Gastroesophageal sphincter (tissue), 4 donors: ENCODE measurements at regions not wholly inside any gene's neighbourhood (a gene's known extent, or its start where the extent isn't known, plus 50 kb on each side); places are given as distances from the start of the nearest gene placed in this dataset.

Source experiments
- ATAC-seq: fragments of 150-250 bp; one replicate; pipeline ENCODE4 v1.9.1; 2016; ENCODE audit warnings: mild to moderate bottlenecking, moderate library complexity
- H3K27ac ChIP-seq, 4 donors: fragments of 200-600 bp; sonication (generic) in 3 of 4; 1 replicate in 3 of 4; 2 replicates in 1 of 4; pipeline ENCODE4 v1.5.1; 2016 to 2019
- H3K27me3 ChIP-seq: fragments of 200-600 bp; sonication (generic); one replicate; pipeline ENCODE4 v1.5.1; 2019
- H3K36me3 ChIP-seq, 2 donors: fragments of 200-600 bp; sonication (generic); one replicate each; pipeline ENCODE4 v1.5.1; 2019; ENCODE audit warnings: control low read depth in 1 of 2
- H3K4me1 ChIP-seq, 3 donors: fragments of 200-600 bp; sonication (generic); 1 replicate in 2 of 3; 2 replicates in 1 of 3; pipeline ENCODE4 v1.5.1; 2016 to 2019; ENCODE audit warnings: control low read depth in 2 of 3
- H3K4me3 ChIP-seq, 2 donors: fragments of 200-600 bp; sonication (generic); one replicate each; pipeline ENCODE4 v1.5.1; 2019; ENCODE audit warnings: mild to moderate bottlenecking in 1 of 2, moderate library complexity in 1 of 2
- H3K9me3 ChIP-seq, 3 donors: fragments of 200-600 bp; sonication (generic); one replicate each; pipeline ENCODE4 v1.5.1; 2017 to 2019; ENCODE audit warnings: control low read depth in 2 of 3
- EP300 ChIP-seq: sonication (generic); formaldehyde crosslinking; IDR thresholded peaks from one replicate; pipeline ENCODE4 v1.6.1; 2017; ENCODE audit warnings: antibody characterized with exemption, mild to moderate bottlenecking
- POLR2A ChIP-seq, 2 donors: fragments of 450-650 bp; IDR thresholded peaks; one replicate each; pipeline ENCODE4 v1.6.1; 2017; ENCODE audit warnings: antibody characterized with exemption in 2 of 2, mild to moderate bottlenecking in 2 of 2, moderate library complexity in 1 of 2
- POLR2AphosphoS5 ChIP-seq: sonication (generic); formaldehyde crosslinking; IDR thresholded peaks from one replicate; pipeline ENCODE4 v1.6.1; 2017; ENCODE audit warnings: antibody characterized with exemption
- WGBS, 2 donors: methylation state at CpG; one replicate each; pipeline ENCODE4 v1.1.5; 2018; ENCODE audit warnings: low coverage in 1 of 2; 5-methylcytosine and 5-hydroxymethylcytosine counted together
- TF ChIP-seq, protein P1 (sequence below), 4 experiments: fragments of 200-600 bp in 2 of 4; fragments of 450-650 bp in 2 of 4; sonication (generic) in 1 of 4; IDR thresholded peaks; one replicate each; pipeline ENCODE4 v1.5.1; 2017 to 2019; ENCODE audit warnings: antibody characterized with exemption in 4 of 4, mild to moderate bottlenecking in 2 of 4, moderate library complexity in 2 of 4

DNA sequence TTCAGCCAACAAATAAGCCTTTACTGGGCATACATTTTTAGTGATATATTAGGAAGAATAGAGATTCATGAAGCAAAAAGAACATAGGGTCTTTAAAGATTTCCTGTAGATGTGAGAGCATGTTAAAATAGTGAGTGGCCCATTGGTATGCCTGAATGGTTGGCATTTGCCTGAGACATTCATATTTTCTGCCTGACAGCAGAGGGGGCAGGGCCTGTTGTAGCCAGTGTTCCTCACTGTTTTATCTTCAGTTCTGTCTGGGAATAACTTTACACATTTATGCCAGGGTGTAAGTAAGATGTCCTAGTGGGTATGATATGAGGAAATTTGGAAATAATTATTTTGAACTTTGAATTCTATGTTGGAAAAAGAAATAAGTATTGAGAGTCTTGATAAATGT is 704.7 kb upstream of the ARPP21 start:
- Histone ChIP-seq H3K4me1 (no peaks in the 10 kb centered on the region), H3K9me3 (peaks cover 0 to 7% (median 0%) of the 10 kb centered on the region in 3 donors), H3K36me3 (no peaks in the 10 kb centered on the region), H3K27me3 (no peaks in the 10 kb centered on the region), H3K4me3 (no peak overlapping the region), H3K27ac (no peak overlapping the region)
- ATAC-seq = no peak
- TF ChIP-seq EP300 (no peak), POLR2A (IDR thresholded peaks at IDR 0.05) (no peak), POLR2AphosphoS5 (no peak)
- TF ChIP-seq, protein P1, sequence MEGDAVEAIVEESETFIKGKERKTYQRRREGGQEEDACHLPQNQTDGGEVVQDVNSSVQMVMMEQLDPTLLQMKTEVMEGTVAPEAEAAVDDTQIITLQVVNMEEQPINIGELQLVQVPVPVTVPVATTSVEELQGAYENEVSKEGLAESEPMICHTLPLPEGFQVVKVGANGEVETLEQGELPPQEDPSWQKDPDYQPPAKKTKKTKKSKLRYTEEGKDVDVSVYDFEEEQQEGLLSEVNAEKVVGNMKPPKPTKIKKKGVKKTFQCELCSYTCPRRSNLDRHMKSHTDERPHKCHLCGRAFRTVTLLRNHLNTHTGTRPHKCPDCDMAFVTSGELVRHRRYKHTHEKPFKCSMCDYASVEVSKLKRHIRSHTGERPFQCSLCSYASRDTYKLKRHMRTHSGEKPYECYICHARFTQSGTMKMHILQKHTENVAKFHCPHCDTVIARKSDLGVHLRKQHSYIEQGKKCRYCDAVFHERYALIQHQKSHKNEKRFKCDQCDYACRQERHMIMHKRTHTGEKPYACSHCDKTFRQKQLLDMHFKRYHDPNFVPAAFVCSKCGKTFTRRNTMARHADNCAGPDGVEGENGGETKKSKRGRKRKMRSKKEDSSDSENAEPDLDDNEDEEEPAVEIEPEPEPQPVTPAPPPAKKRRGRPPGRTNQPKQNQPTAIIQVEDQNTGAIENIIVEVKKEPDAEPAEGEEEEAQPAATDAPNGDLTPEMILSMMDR (IDR thresholded peaks at IDR 0.05) = no peak

DNA sequence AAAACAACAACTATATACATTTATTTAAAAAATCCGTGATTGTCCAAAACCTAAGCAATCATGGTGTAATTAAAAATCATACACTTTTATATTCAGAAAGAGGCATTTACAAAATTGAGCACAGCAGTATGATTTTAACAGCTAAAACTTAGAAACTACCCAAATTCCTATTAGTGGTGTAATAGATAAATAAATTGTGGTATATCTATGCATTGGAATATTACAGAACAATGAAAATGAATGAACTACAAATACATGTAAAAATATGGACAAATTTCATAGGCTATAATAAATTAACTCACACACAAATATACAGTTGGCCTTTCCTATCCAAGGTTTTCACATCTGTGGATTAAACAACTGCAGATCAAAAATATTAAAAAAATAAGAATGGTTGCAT is 700.5 kb upstream of the ARPP21 start:
- H3K27ac ChIP-seq = no peak overlapping the region
- ATAC-seq = no peak
- no peak overlapping the region for H3K4me3 ChIP-seq
- no peaks in the 10 kb centered on the region for H3K9me3 ChIP-seq
- no peaks in the 10 kb centered on the region for H3K36me3 ChIP-seq
- TF ChIP-seq, protein P1 (IDR thresholded peaks at IDR 0.05) = no peak
- no peak for TF ChIP-seq POLR2A (IDR thresholded peaks at IDR 0.05)
- TF ChIP-seq POLR2AphosphoS5 = no peak
- no peak for TF ChIP-seq EP300
- H3K27me3 ChIP-seq = no peaks in the 10 kb centered on the region
- no peaks in the 10 kb centered on the region for H3K4me1 ChIP-seq
- WGBS, 2 donors = 94 to 100% methylated on average over 1 of the region's 1 CpG

DNA sequence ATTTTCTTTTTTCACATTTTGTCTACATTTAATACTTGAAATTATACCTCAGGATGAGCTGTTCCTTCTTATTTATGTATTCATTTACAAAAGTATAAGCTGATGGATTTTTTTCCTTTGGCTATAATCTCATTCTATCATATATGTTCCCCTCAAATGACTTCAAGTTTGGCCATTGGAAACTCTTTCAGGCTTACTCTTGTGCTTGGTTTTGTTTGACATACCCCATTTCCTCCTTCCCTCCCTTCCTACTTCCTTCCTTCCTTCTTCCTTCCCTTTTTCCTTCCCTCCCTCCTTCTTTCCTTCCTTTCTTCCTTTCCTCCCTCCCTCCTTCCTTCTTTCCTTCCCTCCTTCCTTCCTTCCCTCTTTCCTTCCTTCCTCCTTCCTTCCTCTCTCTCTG is 697.1 kb upstream of the ARPP21 start:
- no peaks in the 10 kb centered on the region for H3K9me3 ChIP-seq
- H3K27me3 ChIP-seq = no peaks in the 10 kb centered on the region
- no peak overlapping the region for H3K27ac ChIP-seq
- H3K36me3 ChIP-seq = no peaks in the 10 kb centered on the region
- H3K4me1 ChIP-seq = no peaks in the 10 kb centered on the region
- no peak for ATAC-seq
- TF ChIP-seq POLR2AphosphoS5 = no peak
- TF ChIP-seq POLR2A (IDR thresholded peaks at IDR 0.05) = no peak
- TF ChIP-seq EP300 = no peak
- TF ChIP-seq, protein P1 (IDR thresholded peaks at IDR 0.05) = no peak
- no peak overlapping the region for H3K4me3 ChIP-seq

DNA sequence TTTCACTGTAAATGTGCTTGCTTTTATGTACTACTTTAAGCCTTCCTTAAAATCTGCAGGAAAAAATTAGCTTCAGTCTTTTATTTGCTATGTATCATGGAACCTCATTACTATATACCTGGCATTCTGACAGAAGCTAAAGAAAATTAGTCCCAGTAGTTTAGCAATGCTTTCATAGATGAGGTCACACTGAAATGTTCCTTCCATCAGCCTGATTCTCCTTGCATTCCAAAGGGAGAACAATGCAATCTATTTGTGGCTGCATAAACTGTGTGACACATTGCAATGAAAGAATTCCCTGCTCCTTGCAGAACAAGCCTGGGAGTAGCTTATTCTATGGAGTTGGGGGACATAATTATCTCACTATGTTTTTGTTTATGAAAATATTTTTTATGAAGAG is 691.5 kb upstream of the ARPP21 start:
- H3K27ac ChIP-seq = peak overlapping the region in 1 of 4 donors; percentile 44

DNA sequence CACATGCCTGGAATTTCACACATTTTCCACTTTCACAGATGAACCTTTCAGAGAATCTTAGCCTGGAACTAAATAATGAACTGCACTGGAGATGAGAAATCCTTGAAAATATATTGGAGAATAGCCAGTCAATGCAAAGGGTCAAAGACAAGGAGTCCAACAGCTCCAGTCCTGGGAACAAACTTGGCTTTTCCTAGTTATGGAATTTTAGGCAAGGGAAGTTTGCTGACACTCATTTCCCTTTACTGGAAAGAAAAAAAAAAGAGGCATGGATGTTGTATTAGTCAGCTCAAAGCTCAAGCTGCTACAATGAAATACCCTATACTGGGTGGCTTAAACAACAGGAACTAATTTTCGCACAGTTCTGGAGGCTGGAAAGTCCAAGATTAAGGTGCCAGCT is 690.8 kb upstream of the ARPP21 start:
- no peaks in the 10 kb centered on the region for H3K36me3 ChIP-seq
- H3K4me1 ChIP-seq = no peaks in the 10 kb centered on the region
- no peak for ATAC-seq
- no peaks in the 10 kb centered on the region for H3K27me3 ChIP-seq
- no peak overlapping the region for H3K4me3 ChIP-seq
- TF ChIP-seq EP300 (no peak), POLR2A (IDR thresholded peaks at IDR 0.05) (no peak)
- TF ChIP-seq, protein P1 (IDR thresholded peaks at IDR 0.05) = no peak
- H3K9me3 ChIP-seq = no peaks in the 10 kb centered on the region
- H3K27ac ChIP-seq = peak overlapping the region in 2 of 4 donors; percentile 44 to 51
- WGBS, 2 donors = 57 to 67% methylated on average over 1 of the region's 1 CpG

More for the DNA sequence above, 691.5 kb upstream of the ARPP21 start:
- Histone ChIP-seq H3K36me3 (no peaks in the 10 kb centered on the region), H3K4me3 (no peak overlapping the region), H3K9me3 (no peaks in the 10 kb centered on the region), H3K27me3 (no peaks in the 10 kb centered on the region), H3K4me1 (no peaks in the 10 kb centered on the region)
- TF ChIP-seq POLR2AphosphoS5 (no peak), POLR2A (IDR thresholded peaks at IDR 0.05) (no peak), EP300 (no peak)
- TF ChIP-seq, protein P1 (IDR thresholded peaks at IDR 0.05) = no peak
- peak; percentile 62 for ATAC-seq
